Adipocyte (in vitro differentiated cells): ENCODE measurements at regions not wholly inside any gene's neighbourhood (a gene's known extent, or its start where the extent isn't known, plus 50 kb on each side); places are given as distances from the start of the nearest gene placed in this dataset.
A peak's percentile ranks its signal among the peaks of the same experiment; 100 is the strongest.

ENCODE experiments used
- DNase-seq: peaks from one replicate; pipeline ENCODE4 v3.0.0-alpha.2; 2015; ENCODE audit warnings: low read depth
- H3K27me3 ChIP-seq: replicated peaks from 2 replicates; pipeline ENCODE4 v1.7.0; 2013; ENCODE audit warnings: mild to moderate bottlenecking, low read length, moderate library complexity; ENCODE audit not compliant: control insufficient read depth, insufficient read depth
- H3K36me3 ChIP-seq: 2 replicates; pipeline ENCODE4 v1.7.0; 2013; ENCODE audit warnings: low read length, mild to moderate bottlenecking, moderate library complexity; ENCODE audit not compliant: control insufficient read depth, insufficient read depth, severe bottlenecking
- H3K4me1 ChIP-seq: 2 replicates; pipeline ENCODE4 v1.7.0; 2013; ENCODE audit warnings: mild to moderate bottlenecking, low read length, moderate library complexity; ENCODE audit not compliant: control insufficient read depth, insufficient read depth
- H3K4me3 ChIP-seq: 2 replicates; pipeline ENCODE4 v1.7.0; 2013; ENCODE audit warnings: mild to moderate bottlenecking, low read length, moderate library complexity
- H3K9ac ChIP-seq: 2 replicates; pipeline ENCODE4 v1.7.0; 2013; ENCODE audit warnings: mild to moderate bottlenecking, low read length, moderate library complexity
- H3K9me3 ChIP-seq: 2 replicates; pipeline ENCODE4 v1.7.0; 2013; ENCODE audit warnings: mild to moderate bottlenecking, low read length, moderate library complexity; ENCODE audit not compliant: control insufficient read depth

DNA sequence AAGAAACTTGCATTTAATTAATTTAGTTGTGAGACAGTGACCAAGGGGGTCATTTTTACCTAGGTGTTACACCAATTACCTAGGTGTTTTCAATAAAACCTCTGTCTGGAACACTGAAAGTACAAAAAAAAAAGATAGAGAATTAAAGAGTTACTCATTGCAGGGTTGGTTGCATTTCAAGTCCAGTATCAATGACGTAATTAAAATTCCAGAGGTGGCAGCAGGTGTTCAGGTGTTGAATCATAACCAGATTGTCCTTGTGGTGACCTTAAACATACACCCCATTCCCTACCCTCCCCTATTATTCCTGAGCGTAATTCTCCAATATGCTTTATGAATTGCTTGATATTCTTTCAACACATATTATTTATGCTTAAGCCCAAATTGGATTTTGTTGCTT is 352.0 kb upstream of the SLC8A1 start:
- no peaks in the 10 kb centered on the region for H3K4me1 ChIP-seq
- H3K9me3 ChIP-seq: no peaks in the 10 kb centered on the region
- no peak overlapping the region for H3K4me3 ChIP-seq
- H3K9ac ChIP-seq: no peak overlapping the region
- no peaks in the 10 kb centered on the region for H3K36me3 ChIP-seq
- DNase-seq: no peak
- H3K27me3 ChIP-seq: no peaks in the 10 kb centered on the region

DNA sequence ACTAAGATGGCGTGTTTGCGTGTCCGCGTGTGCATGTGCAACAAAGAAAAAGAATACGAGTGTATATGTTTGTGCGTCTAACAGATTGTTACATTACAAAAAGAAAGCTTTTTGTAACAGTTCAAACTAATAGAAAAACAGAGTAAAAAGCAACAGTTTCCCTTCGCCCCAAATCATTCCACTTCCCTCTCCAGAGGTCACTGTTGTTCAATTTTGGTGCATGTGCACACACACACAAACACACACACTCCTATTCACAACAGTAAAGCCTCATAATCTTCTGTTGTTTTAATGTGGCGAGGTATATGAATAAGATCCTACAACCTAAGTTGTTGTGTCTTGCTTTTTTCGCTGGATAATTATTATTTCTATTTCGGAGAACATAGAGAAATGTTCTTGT is 357.3 kb upstream of the SLC8A1 start:
- no peaks in the 10 kb centered on the region for H3K4me1 ChIP-seq
- no peaks in the 10 kb centered on the region for H3K36me3 ChIP-seq
- H3K4me3 ChIP-seq: no peak overlapping the region
- no peak overlapping the region for H3K9ac ChIP-seq
- no peaks in the 10 kb centered on the region for H3K9me3 ChIP-seq
- no peak for DNase-seq
- H3K27me3 ChIP-seq: no peaks in the 10 kb centered on the region

DNA sequence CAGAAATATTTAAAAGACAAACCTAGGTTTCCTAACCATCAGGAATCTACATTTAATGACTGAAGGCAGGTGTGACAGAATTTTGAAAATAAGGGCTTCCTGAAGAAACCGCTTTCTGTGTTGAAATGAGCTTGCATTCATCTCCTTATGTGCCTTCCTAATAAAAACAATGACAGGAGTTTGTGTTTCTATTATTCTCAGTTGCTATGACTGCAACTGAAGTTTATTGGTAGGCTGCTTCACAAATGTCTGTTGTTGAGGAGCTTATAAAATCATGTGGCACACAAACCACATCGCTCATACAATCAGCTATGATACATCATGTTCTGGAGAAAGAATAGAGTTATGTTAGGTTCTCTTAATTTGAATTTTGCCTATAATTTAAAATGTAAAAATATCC is 362.7 kb upstream of the SLC8A1 start:
- Histone ChIP-seq H3K4me3 (no peak overlapping the region), H3K4me1 (no peaks in the 10 kb centered on the region), H3K9me3 (no peaks in the 10 kb centered on the region), H3K9ac (no peak overlapping the region), H3K36me3 (no peaks in the 10 kb centered on the region), H3K27me3 (no peaks in the 10 kb centered on the region)
- DNase-seq: no peak

DNA sequence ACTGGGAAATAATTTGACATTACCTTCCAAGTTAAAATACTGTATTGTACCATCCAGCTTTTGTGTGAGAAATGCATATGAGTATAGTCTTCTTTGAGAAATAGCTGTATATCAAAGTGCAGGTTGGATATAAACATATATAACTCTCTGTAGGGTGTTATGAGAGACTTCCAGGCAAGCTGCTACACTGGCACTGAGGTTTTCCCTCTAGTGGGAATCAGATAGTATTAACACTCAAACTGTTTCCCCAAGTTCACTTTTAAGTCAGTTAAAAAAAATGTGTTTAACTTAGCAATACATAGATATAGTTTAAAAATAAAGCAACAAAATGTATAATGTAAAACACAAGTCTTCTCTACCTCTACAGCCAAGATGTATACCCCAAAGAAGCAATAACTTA is 368.4 kb upstream of the SLC8A1 start:
- H3K4me3 ChIP-seq: peak overlapping the region; percentile 65
- peak overlapping the region; percentile 58 for H3K9ac ChIP-seq
- H3K36me3 ChIP-seq: no peaks in the 10 kb centered on the region
- no peaks in the 10 kb centered on the region for H3K4me1 ChIP-seq
- DNase-seq: peak; percentile 34
- H3K9me3 ChIP-seq: peaks cover 5% of the 10 kb centered on the region
- no peaks in the 10 kb centered on the region for H3K27me3 ChIP-seq

DNA sequence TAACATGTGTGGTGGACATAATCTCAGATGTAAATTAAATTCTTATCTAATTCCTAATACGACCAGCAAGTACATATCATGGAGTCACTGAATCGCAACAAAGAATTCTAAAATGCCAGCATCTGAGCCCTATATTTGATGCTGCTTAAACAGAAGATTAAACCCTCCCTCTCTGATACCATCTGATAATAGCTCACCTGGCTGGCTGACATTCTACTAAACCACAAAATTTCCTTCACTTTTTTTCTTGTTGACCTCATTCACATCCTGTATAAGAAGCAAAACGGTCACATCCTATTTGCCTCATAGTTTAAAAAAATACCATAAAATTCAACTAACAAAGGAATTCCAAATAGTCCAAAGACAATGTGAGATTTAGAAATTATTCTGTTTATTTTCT is 371.6 kb upstream of the SLC8A1 start:
- H3K9me3 ChIP-seq: peaks cover 5% of the 10 kb centered on the region
- no peak for DNase-seq
- H3K4me3 ChIP-seq: no peak overlapping the region
- no peaks in the 10 kb centered on the region for H3K27me3 ChIP-seq
- H3K36me3 ChIP-seq: no peaks in the 10 kb centered on the region
- H3K4me1 ChIP-seq: no peaks in the 10 kb centered on the region
- H3K9ac ChIP-seq: no peak overlapping the region

DNA sequence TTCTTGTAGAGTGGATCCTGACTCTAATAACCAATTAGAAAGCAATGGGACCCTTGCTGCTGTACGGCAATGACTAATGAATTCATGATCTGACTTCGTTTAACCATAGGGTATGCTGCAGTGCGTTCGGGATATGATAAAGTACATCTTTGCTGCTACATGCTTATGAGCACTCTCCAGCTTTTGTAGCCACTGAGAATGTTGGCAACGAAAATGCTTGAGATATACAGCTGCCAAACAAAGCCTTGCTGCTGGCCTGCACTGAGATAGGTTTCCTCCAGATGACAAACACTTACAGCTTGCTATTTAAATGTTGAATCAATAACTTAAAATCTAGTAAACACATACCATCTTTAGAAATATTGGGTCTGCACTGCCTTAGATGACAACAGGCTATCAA is 372.4 kb upstream of the SLC8A1 start:
- Histone ChIP-seq H3K9ac (no peak overlapping the region), H3K9me3 (peaks cover 5% of the 10 kb centered on the region), H3K4me1 (no peaks in the 10 kb centered on the region), H3K27me3 (no peaks in the 10 kb centered on the region), H3K36me3 (no peaks in the 10 kb centered on the region), H3K4me3 (no peak overlapping the region)
- DNase-seq: no peak

DNA sequence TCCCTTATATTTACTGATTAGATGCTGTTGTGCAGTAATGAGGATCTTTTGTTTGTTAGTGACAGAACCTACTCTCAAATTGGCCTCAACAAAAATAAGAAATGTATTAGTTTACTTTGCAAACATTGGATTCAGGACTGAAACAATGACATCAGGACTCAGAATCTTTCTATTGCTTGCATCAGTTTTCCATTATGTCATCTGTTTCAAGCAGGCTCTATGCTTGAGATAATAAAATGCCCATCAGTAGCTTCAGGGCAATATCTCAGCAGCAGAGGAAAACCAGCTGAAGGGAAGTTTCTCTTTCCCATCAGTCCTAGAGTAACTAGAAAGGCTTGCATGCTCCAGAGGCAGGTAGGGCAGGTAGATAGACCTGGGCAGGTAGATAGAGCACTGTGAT is 375.5 kb upstream of the SLC8A1 start:
- peak; percentile 13 for DNase-seq
- no peaks in the 10 kb centered on the region for H3K9me3 ChIP-seq
- H3K4me1 ChIP-seq: no peaks in the 10 kb centered on the region
- no peaks in the 10 kb centered on the region for H3K36me3 ChIP-seq
- no peaks in the 10 kb centered on the region for H3K27me3 ChIP-seq
- no peak overlapping the region for H3K9ac ChIP-seq
- no peak overlapping the region for H3K4me3 ChIP-seq

DNA sequence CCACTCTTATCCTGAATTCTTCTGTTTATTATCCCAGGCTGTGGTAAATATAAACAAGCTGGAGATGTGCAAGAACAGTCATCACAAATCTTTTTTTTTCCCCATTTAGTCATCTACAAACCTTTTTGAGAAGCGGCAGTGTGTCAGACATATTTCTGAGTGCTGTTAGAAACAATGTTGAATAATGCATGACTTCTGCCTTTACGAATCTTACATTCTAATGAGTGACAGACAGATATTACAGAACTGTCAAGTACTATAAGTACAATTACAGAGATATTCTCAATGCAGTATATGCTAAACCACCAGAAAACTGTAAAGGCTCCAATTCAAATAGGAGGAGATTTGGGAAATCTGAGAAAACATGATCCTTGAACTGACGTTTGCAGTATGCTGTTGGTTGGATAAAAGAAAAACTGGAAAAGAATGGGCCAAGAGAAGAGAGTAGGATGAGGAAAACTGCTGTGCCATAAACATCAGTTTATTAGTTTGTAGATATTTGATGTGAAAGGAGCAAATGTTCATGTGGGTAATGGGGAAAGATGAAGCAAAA is 379.5 kb upstream of the SLC8A1 start:
- Histone ChIP-seq H3K4me3 (no peak overlapping the region), H3K36me3 (no peaks in the 10 kb centered on the region), H3K4me1 (no peaks in the 10 kb centered on the region), H3K9ac (no peak overlapping the region), H3K9me3 (no peaks in the 10 kb centered on the region), H3K27me3 (no peaks in the 10 kb centered on the region)
- no peak for DNase-seq

DNA sequence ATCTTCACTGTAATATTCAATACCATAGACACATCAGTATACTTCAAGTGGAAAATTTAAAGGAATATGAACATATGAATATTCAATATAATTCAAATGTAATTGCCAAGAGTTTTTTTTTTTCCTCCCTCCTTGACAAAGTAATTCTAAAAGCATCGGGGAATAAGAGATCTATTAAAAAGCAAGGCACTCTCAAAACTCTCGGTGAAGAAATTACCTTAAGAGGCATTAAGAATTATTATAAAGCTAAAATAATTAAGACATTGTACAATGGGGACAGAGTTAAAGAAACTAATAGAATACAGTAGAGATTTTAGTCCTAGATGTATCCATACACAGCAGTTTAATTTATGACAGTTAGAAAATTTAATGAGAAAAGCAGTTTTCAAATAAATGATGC is 390.0 kb upstream of the SLC8A1 start:
- Histone ChIP-seq H3K4me1 (no peaks in the 10 kb centered on the region), H3K9me3 (no peaks in the 10 kb centered on the region), H3K27me3 (no peaks in the 10 kb centered on the region), H3K9ac (no peak overlapping the region), H3K36me3 (no peaks in the 10 kb centered on the region), H3K4me3 (no peak overlapping the region)
- DNase-seq: no peak

DNA sequence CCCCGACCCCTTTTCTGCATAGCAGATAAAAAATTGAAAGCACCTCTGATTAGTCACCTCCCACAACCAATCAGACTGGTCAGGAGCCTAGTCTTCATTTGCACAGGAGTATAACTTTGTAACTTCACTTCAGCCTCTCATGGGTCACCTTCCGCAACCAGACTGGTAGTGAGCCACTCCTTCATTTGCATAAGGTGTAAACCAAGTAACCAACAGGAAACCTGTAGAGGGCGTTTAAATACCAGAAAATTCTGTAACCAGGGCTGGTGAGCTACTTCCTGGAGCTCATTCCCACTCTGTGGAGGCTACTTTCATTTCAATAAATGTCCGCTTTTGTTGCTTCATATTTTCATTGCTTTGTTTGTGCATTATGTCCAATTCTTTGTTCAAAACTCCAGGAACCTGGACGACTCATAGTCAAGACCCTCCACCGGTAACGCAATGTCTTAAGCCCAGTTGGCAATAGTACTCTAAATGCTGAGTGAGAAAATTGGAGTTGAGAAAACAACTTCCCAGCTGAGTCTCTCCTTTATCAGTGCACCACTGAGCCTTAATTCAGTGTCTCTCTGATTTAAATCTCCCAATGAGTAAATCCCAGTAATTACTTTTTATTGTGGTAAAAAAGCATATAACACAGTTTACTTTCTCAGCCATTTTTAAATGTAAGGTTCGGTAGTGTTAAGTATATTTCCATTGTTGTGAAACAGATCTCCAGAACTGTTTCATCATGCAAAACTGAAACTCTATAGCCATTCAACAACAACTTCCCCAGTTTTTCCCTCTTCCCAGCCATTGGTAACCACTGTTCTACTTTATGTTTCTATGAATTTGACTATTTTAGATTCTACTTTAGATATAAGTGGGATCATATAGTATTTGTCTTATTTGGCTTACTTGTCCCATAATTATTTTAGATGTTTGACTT is 392.7 kb upstream of the SLC8A1 start:
- no peaks in the 10 kb centered on the region for H3K27me3 ChIP-seq
- no peaks in the 10 kb centered on the region for H3K4me1 ChIP-seq
- H3K4me3 ChIP-seq: no peak overlapping the region
- no peaks in the 10 kb centered on the region for H3K36me3 ChIP-seq
- no peak overlapping the region for H3K9ac ChIP-seq
- DNase-seq: no peak
- H3K9me3 ChIP-seq: no peaks in the 10 kb centered on the region

DNA sequence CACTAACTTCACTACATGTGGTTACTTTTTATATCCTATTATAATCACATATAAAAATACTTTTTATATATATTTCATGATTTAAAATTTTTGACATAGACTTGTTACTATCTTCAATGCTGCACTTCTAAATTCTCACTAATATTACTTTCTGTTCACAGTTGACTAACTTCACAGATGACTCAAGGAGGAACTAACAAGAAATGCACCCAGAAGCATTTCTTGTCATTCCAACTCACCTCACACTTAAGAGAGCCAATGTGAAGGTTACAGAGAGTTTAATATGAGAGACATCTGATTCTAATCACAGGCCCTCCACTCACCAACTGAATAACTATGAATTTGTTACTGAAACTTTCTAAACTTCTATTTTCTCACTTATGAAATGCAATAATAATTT is 399.8 kb upstream of the SLC8A1 start:
- H3K4me1 ChIP-seq: no peaks in the 10 kb centered on the region
- H3K36me3 ChIP-seq: no peaks in the 10 kb centered on the region
- no peaks in the 10 kb centered on the region for H3K27me3 ChIP-seq
- no peak overlapping the region for H3K4me3 ChIP-seq
- DNase-seq: no peak
- no peak overlapping the region for H3K9ac ChIP-seq
- H3K9me3 ChIP-seq: no peaks in the 10 kb centered on the region
